ENCODE measurements at regions not wholly inside any gene's neighbourhood (a gene's known extent, or its start where the extent isn't known, plus 50 kb on each side); places are given as distances from the start of the nearest gene placed in this dataset.

DNA sequence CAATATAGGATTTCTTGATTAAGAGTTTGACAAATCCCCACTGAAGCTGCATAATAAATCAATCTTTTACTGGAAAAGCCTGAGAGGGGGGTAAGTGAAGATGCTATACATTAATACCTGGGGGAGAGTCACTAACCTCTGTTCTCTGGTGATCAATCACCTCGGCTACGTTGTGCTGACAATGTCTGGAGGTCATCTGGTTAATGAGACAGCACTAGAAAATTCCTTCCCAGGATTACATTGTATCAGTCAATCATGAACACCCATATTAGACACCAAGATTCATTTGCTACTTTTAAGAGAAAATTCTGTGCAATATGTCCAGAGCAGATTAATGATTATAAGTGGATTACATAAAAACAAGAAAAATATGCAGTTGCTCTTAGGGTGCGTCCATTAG is 408.3 kb downstream of the PDHA2 start:
- TF ChIP-seq, protein P1, sequence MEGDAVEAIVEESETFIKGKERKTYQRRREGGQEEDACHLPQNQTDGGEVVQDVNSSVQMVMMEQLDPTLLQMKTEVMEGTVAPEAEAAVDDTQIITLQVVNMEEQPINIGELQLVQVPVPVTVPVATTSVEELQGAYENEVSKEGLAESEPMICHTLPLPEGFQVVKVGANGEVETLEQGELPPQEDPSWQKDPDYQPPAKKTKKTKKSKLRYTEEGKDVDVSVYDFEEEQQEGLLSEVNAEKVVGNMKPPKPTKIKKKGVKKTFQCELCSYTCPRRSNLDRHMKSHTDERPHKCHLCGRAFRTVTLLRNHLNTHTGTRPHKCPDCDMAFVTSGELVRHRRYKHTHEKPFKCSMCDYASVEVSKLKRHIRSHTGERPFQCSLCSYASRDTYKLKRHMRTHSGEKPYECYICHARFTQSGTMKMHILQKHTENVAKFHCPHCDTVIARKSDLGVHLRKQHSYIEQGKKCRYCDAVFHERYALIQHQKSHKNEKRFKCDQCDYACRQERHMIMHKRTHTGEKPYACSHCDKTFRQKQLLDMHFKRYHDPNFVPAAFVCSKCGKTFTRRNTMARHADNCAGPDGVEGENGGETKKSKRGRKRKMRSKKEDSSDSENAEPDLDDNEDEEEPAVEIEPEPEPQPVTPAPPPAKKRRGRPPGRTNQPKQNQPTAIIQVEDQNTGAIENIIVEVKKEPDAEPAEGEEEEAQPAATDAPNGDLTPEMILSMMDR (IDR thresholded peaks at IDR 0.05): no peak
- TF ChIP-seq POLR2A (IDR thresholded peaks at IDR 0.05): no peak
